GM19328 (cell line): ENCODE measurements at regions not wholly inside any gene's neighbourhood (a gene's known extent, or its start where the extent isn't known, plus 50 kb on each side); places are given as distances from the start of the nearest gene placed in this dataset.

Experiments
- ATAC-seq: cut with Tn5 transposase; IDR thresholded peaks from one replicate; pipeline ENCODE4 v1.9.1; 2021; ENCODE audit warnings: mild to moderate bottlenecking, moderate library complexity; ENCODE audit not compliant: unreplicated experiment

- peak; percentile 98 for ATAC-seq
These were observed 100.7 kb downstream of the ASB7 start for GRCh38 chr15:100703032-100703578.

- no peak for ATAC-seq
These were observed 101.3 kb downstream of the ASB7 start for GRCh38 chr15:100703671-100704070.

- no peak for ATAC-seq
These were observed 102.1 kb downstream of the ASB7 start for GRCh38 chr15:100704281-100705055.

GRCh38 chr15:100705065-100705464, 102.7 kb downstream of the ASB7 start:
- ATAC-seq: no peak

GRCh38 chr15:100705841-100706240, 103.5 kb downstream of the ASB7 start:
- no peak for ATAC-seq

DNA sequence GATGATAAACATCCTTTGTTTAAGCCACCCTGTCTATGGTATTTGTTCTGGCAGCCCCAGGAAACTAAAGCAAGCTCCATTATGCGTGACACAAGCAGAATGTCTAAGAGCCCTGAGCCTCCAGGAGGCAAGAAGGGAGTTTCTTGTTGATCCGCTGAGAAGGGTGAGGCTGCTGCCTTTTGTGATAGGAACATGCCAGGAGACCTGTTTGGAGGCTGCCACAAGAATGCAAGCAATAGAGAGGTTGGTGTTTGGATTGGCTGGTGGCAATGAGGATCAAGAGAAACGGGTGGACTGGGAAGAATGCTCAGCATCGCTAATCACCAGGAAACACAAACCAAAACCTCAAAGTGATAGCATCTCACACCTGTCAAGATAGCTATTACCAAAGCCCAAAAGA, 104.8 kb downstream of the ASB7 start:
- no peak for ATAC-seq

DNA sequence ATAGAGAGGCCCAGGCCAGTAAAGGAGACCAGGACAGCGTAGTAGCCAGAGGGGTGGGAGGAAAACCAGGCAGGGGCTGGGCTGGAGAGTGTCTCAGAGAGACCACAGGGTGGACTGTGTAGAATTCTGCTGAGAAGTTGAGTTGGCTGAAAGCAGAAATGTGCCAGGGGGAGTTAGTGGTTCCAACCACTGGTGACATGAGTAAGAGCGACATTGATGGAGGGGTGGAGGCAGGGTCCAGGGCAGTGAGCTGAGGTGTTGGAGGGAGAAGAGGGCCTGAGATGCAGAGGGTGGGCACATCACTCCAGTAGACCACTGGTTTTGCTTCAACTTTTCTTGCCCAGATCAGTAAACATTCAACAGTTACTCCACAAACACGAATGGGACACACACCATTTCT, 106.5 kb downstream of the ASB7 start:
- no peak for ATAC-seq

DNA sequence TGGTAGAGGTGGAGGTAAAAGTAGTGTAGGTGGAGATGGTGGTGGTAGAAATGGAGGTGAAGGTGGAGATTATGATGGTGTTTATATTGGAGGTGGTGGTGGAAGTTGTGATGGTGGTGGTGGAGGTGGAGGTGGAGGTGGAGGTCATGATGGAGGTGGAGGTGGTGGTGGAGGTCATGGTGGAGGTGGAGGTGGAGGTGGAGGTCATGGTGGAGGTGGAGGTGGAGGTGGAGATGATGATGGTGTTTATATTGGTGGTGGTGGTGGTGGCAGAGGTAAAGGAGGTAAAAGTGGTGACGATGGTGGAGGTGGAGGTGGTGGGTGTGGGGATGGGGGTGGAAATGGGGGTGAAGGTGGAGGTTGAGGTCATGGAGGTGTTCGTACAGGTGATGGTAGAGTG, 107.8 kb downstream of the ASB7 start:
- ATAC-seq: no peak

DNA sequence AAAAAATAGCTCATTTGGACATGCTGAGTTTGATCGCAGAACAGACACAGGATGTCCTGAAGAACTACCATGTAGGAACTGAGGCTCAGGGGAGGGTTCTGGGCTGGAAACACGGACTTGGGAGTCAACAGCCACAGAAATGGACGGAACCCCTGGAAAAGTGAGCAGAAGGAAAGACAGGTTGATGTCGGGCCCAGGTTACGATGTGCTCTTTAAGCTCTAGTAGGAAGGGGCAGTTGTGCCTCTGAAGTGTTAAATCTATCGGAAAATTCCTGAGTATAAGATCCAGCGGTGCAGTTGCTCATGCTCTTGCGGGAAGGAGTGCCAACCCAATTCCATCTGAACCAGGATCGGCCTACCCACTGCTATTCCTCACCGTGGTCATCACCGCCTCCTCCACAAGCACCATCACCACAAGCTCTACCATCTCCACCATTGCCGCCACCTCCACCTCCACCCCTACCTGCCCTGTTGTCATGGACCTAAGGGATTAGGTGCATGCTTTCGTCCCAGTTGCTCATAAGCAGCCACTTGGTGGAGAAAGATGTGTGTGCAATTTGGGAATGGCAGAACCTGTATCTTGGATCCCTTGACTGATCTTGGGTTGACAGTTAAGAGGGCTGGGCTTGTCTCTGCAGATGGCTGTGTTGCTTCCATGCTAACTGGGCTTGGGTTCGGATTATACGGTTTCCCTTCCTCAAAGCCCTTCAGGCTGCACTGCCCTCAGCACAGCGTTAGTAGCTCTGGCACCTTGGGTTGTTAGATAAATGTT, 108.5 kb downstream of the ASB7 start:
- no peak for ATAC-seq

DNA sequence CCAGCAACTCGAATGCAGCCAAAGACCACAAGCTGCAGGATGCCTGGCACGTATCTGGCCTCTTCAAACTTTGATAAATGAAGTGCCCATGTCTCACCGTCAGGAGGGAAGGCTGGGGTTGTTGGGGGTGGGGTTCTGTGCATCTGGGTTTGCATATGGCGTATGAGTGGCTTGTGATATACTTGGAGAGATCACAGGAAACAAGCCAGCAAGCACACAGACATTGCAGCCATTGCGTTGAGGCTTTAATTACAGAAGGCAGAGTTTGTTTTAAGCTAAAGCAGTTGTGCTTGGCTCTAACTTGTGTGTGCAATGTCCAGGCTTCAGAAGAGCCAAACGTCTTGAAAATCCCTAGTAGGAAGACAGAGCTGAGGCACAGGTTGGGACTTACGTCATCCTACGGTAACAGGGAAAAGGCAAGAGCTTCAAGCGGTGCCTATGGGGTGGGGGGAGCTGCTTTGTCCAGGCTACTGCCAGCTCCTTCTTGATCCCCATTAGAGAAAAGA, 109.2 kb downstream of the ASB7 start:
- ATAC-seq: no peak

- ATAC-seq: no peak
These were observed 109.8 kb downstream of the ASB7 start for GRCh38 chr15:100712226-100712625.

DNA sequence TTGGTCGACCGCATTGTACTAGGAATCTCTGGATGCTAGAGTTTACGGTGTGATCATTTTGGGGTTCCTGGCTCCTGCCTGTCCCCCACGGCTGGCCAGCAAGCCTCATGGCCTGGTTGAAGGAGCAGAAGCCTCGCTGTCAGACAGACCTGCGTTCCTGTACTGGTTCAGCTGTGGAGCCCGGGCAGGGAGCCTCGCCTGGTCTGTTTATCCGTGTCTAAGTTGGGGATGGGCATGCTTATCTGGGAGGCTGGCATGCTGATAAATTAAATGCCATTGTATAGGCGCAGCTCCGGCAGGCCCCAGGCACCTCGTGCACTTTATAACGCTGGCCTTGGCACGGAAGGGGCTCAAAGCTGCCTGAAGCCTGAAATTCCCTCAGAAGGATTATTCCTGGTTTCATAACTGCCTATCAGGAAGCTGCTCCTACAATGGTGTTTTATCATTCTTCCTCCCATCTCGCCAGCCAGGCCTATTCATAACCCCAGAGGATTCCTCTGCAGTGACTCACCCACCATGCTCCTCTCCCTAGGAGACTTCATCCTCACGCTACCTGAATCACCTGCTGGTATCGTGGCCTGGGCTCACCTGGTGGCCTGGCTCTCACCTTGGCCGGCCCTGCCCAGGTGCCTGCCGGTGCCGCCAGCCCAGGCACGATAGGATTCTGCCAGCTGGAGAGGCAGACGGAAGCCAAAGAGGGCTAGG, 110.9 kb downstream of the ASB7 start:
- ATAC-seq: no peak

GRCh38 chr15:100714034-100714748, 111.8 kb downstream of the ASB7 start:
- ATAC-seq: no peak

DNA sequence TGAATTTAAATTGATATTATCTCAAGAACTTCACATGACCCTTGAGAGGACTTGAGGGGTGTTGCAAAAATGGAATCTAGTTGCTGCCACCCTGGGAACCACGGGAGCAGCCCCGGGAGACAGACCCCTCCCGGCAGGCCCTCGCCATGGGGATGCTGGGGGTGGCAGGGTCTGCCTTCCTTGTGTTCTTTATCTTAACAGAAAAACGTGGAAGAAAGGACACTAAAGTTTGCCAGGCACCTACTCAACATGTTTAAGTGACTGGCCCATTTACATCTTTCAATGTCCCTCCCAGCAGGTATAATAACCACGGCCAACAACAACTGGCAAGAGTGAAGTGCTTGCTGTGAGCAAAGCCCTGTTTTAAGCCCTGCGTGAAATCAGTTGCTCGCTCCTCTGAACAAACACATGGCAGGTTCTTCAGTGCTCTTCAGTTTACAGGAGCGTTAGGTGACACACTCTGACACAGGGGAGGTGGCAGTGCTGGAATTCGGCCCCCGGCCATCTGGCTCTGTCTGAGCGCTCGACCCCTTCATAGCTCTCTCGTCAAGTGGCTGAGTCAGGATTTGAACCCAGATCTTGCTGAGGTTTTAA, 112.5 kb downstream of the ASB7 start:
- ATAC-seq: no peak

DNA sequence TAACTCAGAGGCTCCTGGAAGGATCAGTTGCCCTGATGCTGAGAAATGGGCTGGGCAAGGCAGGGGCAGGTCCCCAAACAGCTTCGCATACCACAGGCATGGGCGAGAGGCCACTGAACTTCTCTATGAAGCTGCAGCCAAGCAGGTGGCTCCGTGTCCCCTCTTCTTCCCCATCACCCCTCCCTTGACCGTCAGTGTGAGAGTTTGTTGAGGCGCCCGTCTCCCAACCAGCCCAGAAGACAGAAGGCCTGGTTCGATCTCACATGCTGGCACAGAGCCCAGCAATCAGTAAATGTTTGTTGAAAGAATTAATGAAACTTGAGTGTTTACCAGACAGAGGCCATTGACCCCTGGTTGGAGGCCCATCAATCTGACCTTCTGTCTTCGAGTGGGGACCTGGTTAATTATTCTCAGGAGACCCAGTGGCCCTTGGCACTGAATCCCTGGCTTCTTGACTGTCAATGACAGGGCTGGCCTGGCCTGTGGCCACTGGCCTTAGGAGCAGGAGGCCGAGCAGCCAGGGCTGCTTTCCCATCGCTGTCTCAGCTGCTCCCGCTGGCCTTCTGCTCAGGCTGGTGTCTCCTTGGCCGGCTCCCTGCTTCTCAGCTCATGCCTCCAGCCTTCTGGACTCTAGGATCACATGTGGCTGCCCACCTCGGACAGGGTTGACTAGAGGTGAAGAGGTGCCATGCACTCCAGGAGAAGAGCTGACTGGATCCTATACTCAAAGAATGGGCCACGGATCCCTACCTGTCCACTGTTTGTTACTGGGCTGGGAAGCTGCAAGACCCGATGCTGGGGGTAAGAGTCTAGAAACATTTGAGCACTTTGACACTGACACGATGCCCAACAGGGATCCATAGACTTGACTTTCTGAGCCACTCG, 113.4 kb downstream of the ASB7 start:
- no peak for ATAC-seq

DNA sequence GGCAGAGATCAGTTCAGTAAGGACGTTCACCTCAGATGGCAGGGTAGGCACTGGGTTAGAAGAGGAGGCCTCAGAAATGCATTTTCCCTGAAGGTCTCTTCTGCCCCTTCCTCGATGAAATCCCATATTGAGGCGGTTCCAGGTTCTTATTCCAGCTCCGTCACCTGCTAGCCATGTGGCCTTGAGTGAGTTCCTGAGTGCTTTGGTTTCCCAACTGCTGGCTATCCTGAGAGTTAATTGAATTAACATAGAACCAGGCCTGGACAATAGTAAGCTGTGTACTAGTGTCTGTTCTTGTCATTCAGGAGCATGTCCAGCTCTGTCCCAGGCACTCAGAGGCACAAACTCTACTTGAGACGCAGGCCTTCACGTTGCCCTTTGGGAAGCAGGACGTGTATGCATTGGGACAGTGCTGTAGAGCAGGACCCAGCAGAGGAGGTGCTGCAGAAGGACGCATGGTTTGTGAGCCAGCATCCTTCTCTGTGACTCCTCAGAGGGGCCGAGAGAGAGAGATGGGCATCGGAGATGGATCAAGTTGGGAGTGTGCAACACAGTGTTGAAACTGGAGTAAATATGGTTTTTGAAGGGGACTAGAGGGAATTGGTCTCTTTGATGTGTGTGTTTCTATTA, 114.2 kb downstream of the ASB7 start:
- ATAC-seq: no peak

- no peak for ATAC-seq
These were observed 115.2 kb downstream of the ASB7 start for GRCh38 chr15:100717596-100717995.

- no peak for ATAC-seq
These were observed 115.9 kb downstream of the ASB7 start for GRCh38 chr15:100718075-100718980.
